HFFc6 (cell line): ENCODE measurements at regions not wholly inside any gene's neighbourhood (a gene's known extent, or its start where the extent isn't known, plus 50 kb on each side); places are given as distances from the start of the nearest gene placed in this dataset.

ENCODE experiments used
- DNase-seq: peaks from one replicate; pipeline ENCODE4 v3.0.0-alpha.2; 2018
- H3K27ac Mint-ChIP-seq: 2 replicates; pipeline ENCODE4 v1.8.0; 2020; ENCODE audit warnings: mild to moderate bottlenecking, mixed read lengths
- H3K27me3 Mint-ChIP-seq: 2 replicates; pipeline ENCODE4 v1.8.0; 2021; ENCODE audit warnings: mild to moderate bottlenecking, moderate library complexity, mixed read lengths; ENCODE audit not compliant: insufficient read depth
- H3K36me3 Mint-ChIP-seq: 2 replicates; pipeline ENCODE4 v1.8.0; 2021; ENCODE audit warnings: low read depth, mixed read lengths
- H3K4me1 Mint-ChIP-seq: 2 replicates; pipeline ENCODE4 v1.8.0; 2020; ENCODE audit warnings: low read depth, mixed read lengths
- H3K4me3 Mint-ChIP-seq: 2 replicates; pipeline ENCODE4 v1.8.0; 2020; ENCODE audit warnings: mild to moderate bottlenecking, moderate library complexity, mixed read lengths
- H3K9me3 Mint-ChIP-seq: 2 replicates; pipeline ENCODE4 v1.8.0; 2020; ENCODE audit warnings: mild to moderate bottlenecking, mixed read lengths
- TF ChIP-seq, protein P1 (sequence below): fragments of 200-600 bp; sonication (generic); IDR thresholded peaks from 2 replicates; pipeline ENCODE4 v1.5.0; 2021; ENCODE audit warnings: antibody characterized with exemption, mild to moderate bottlenecking

DNA sequence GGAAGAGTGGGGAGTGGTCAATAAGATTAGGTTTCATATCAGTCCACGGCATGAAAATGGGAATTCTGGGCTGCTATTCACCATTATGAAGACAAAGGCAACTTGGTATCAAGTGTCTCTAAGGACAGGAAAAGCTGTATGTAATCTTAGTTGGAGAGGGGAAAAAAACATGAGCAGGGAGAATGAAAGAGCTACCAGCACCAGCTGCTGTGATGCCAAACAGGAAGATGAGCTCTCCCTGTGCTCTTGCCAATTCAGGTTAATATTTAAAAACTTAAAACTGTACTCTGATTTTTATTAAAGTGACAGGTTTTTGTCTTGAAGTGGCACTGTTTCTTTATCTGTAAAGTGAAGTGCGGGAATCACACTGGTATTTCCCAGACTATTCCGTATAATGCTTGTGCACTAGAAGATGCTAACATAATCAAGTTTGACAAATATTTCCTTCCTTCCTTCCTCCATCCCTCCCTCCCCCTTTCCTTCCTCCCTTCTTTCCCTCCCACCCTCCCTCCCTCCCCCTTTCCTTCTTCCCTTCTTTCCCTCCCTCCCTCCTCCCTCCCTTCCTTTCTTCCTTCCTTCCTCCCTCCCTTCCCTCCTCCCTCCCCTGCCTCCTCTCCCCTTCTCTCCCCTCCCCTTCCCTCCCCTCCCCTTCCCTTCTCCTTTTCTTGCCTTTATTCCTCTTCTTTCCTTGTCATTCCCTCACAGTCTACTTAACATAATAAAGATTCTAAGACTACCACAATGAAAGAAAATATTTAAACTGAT lies 1383.0 kb upstream of the C9orf72 start:
- no peak overlapping the region for H3K4me3 Mint-ChIP-seq
- peaks cover 2% of the 10 kb centered on the region for H3K27me3 Mint-ChIP-seq
- peaks cover 23% of the 10 kb centered on the region for H3K9me3 Mint-ChIP-seq
- TF ChIP-seq, protein P1, sequence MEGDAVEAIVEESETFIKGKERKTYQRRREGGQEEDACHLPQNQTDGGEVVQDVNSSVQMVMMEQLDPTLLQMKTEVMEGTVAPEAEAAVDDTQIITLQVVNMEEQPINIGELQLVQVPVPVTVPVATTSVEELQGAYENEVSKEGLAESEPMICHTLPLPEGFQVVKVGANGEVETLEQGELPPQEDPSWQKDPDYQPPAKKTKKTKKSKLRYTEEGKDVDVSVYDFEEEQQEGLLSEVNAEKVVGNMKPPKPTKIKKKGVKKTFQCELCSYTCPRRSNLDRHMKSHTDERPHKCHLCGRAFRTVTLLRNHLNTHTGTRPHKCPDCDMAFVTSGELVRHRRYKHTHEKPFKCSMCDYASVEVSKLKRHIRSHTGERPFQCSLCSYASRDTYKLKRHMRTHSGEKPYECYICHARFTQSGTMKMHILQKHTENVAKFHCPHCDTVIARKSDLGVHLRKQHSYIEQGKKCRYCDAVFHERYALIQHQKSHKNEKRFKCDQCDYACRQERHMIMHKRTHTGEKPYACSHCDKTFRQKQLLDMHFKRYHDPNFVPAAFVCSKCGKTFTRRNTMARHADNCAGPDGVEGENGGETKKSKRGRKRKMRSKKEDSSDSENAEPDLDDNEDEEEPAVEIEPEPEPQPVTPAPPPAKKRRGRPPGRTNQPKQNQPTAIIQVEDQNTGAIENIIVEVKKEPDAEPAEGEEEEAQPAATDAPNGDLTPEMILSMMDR = no peak
- H3K4me1 Mint-ChIP-seq = no peaks in the 10 kb centered on the region
- no peak for DNase-seq
- H3K36me3 Mint-ChIP-seq = no peaks in the 10 kb centered on the region
- H3K27ac Mint-ChIP-seq = no peak overlapping the region

DNA sequence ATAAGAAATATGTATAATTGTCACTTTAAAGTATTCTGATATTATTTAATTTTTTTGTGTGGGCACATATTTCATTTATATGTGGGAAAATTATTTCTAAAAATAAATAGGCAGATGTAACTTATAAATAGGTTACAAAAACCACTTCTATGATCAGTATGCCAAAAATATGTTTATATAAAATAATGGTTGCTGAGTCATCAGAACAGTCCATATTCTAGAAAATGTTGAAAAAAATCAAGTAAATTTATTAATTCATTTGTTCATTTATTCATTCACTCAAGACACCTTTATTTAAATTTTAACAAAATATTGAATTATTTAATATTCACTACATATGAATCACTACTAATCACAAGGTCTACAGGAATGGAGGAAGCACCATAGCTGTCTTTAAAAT lies 1387.3 kb upstream of the C9orf72 start:
- H3K4me1 Mint-ChIP-seq = no peaks in the 10 kb centered on the region
- no peak overlapping the region for H3K4me3 Mint-ChIP-seq
- peaks cover 2% of the 10 kb centered on the region for H3K27me3 Mint-ChIP-seq
- DNase-seq = no peak
- no peaks in the 10 kb centered on the region for H3K36me3 Mint-ChIP-seq
- H3K9me3 Mint-ChIP-seq = peaks cover 12% of the 10 kb centered on the region; the same call in 1 of the 2 replicates
- TF ChIP-seq, protein P1 = no peak
- no peak overlapping the region for H3K27ac Mint-ChIP-seq

DNA sequence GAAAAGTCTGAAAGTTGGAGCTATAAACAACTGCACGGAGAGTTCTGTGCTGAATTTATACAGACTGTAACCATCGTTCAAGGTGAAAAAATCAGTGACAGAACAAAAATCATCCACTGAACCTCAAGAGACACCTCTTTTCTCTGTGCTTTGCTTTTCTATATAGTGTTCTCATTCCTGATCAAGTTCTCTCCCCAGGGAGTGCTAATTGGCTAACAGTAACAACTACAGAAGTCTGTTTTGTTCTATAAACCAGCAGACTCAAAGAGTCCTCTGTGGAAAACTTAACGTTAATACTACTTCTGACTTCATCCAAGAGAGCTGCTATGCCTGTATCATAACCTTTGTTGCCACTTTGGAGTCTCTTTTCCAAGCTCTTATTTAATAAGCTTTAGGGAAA lies 1388.3 kb upstream of the C9orf72 start:
- Mint-ChIP-seq H3K27ac (no peak overlapping the region), H3K4me3 (no peak overlapping the region), H3K9me3 (peaks cover 12% of the 10 kb centered on the region; the same call in 1 of the 2 replicates), H3K27me3 (peaks cover 2% of the 10 kb centered on the region), H3K4me1 (no peaks in the 10 kb centered on the region), H3K36me3 (no peaks in the 10 kb centered on the region)
- DNase-seq = no peak
- TF ChIP-seq, protein P1 = no peak

DNA sequence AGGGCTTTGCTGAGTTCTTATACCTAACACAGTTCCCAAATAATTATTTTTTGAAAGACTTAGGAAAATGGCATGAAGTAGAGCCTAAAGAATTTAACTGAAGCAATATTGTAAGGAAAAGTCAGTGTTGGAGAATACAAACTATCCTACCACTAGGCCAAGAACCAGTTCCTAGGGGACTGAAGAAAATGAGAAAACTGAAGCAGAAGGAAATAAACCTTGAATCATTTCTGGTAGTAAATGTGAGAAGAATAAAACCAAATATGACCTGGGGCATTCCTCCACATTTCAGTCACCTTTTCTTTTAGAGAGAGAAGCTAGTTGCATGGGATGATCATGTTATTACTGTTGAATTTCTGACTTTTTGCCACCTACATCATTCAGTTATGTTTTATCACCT lies 1393.9 kb upstream of the C9orf72 start:
- no peak for DNase-seq
- Mint-ChIP-seq H3K4me3 (no peak overlapping the region), H3K27me3 (no peaks in the 10 kb centered on the region), H3K4me1 (no peaks in the 10 kb centered on the region), H3K9me3 (peaks cover 21% of the 10 kb centered on the region), H3K36me3 (no peaks in the 10 kb centered on the region), H3K27ac (no peak overlapping the region)
- TF ChIP-seq, protein P1 = no peak

DNA sequence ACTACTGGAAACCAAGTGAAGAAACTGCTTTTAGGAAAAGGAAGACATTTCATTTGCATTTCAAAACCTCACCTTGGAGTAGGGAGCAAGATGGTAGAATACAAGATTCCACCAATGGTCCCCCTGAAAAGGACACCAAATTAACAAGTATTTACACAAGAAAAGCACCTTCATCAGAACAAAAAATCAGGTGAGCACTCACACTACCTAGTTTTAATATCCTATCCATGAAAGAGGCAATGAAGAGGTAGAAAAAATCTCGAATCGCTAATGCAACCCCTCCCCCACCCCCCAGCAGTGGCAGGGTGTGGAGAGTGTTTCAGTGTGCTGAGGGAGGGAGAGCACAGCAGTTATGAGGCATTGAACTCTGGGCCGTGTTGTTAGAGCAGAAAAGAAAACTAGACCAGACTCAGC lies 1397.0 kb upstream of the C9orf72 start:
- H3K27ac Mint-ChIP-seq = no peak overlapping the region
- no peak for DNase-seq
- no peaks in the 10 kb centered on the region for H3K27me3 Mint-ChIP-seq
- no peaks in the 10 kb centered on the region for H3K4me1 Mint-ChIP-seq
- H3K36me3 Mint-ChIP-seq = no peaks in the 10 kb centered on the region
- H3K9me3 Mint-ChIP-seq = peaks cover 34% of the 10 kb centered on the region
- TF ChIP-seq, protein P1 = no peak
- no peak overlapping the region for H3K4me3 Mint-ChIP-seq
